ENCODE measurements at regions not wholly inside any gene's neighbourhood (a gene's known extent, or its start where the extent isn't known, plus 50 kb on each side); places are given as distances from the start of the nearest gene placed in this dataset.

DNA sequence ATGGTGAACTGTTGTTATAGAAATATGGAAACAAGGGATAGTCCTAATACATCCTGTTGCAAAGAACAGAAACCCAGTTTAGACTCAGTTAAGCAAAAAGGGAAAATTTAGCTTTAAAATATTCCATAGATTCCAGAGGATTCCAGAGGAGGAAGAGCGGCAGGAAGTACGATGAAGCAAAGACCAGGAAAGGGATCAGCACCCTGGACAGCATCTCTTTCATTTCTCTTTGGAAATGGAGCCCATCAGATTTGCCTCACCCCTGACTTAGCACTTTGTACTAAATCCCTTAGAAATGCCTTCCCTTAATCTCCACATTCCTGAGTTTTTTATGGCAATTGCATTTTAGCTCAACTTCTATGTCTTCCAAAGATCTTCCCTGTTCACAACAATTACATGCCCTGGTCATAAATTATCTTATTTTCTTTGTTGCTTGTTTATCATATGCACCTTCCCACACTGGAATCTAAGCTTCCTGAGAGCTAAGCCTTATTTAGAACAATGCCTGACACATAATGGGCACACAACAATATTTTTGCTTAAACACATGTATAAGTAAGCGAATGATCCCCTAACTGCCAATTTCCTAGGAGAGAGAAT, 150.0 kb upstream of the RBFOX1 start:
- Histone ChIP-seq H3K4me2 (ENCODE audit: low read length) (no peak overlapping the region), H3K27ac (ENCODE audit: low read depth, low read length) (no peak overlapping the region), H2AFZ (ENCODE audit: low read depth, low read length, poor library complexity, severe bottlenecking) (no peak overlapping the region), H3K4me3 (replicated peaks in 1 of 2; ENCODE audit: low read depth in 1 of 2, low read length in 2 of 2) (no peak overlapping the region), H3K9me3 (ENCODE audit: control insufficient read depth in 1 of 2, insufficient read depth in 1 of 2, low read depth in 1 of 2, low read length in 2 of 2) (peaks cover 12 to 18% of the 10 kb centered on the region in 2 experiments; a peak in 2 of 4 replicates), H3K9ac (ENCODE audit: low read length) (no peak overlapping the region), H3K79me2 (ENCODE audit: insufficient read depth, low read length) (no peaks in the 10 kb centered on the region), H3K4me1 (ENCODE audit: control insufficient read depth in 1 of 2, insufficient read depth in 2 of 2, low read length in 2 of 2) (no peaks in the 10 kb centered on the region), H3K27me3 (ENCODE audit: insufficient read depth, low read length) (no peaks in the 10 kb centered on the region), H3K9me2 (ENCODE audit: insufficient read depth) (no peaks in the 10 kb centered on the region), H3K36me3 (ENCODE audit: control insufficient read depth in 1 of 2, insufficient read depth in 2 of 2, low read length in 2 of 2) (no peaks in the 10 kb centered on the region), H4K20me1 (ENCODE audit: insufficient read depth) (no peaks in the 10 kb centered on the region)
- ChIA-PET RAD21 (ENCODE audit: low non-redundant PET in 1 of 2, low total read pairs in 2 of 2, uncharacterized antibody in 2 of 2, unreplicated experiment in 2 of 2) (no interaction called here), CTCF (no interaction called here), POLR2A (no interaction called here)
- no peak for ATAC-seq
- intact Hi-C loops (cut with micrococcal nuclease), result no loop called here
- TF ChIP-seq, protein P1, sequence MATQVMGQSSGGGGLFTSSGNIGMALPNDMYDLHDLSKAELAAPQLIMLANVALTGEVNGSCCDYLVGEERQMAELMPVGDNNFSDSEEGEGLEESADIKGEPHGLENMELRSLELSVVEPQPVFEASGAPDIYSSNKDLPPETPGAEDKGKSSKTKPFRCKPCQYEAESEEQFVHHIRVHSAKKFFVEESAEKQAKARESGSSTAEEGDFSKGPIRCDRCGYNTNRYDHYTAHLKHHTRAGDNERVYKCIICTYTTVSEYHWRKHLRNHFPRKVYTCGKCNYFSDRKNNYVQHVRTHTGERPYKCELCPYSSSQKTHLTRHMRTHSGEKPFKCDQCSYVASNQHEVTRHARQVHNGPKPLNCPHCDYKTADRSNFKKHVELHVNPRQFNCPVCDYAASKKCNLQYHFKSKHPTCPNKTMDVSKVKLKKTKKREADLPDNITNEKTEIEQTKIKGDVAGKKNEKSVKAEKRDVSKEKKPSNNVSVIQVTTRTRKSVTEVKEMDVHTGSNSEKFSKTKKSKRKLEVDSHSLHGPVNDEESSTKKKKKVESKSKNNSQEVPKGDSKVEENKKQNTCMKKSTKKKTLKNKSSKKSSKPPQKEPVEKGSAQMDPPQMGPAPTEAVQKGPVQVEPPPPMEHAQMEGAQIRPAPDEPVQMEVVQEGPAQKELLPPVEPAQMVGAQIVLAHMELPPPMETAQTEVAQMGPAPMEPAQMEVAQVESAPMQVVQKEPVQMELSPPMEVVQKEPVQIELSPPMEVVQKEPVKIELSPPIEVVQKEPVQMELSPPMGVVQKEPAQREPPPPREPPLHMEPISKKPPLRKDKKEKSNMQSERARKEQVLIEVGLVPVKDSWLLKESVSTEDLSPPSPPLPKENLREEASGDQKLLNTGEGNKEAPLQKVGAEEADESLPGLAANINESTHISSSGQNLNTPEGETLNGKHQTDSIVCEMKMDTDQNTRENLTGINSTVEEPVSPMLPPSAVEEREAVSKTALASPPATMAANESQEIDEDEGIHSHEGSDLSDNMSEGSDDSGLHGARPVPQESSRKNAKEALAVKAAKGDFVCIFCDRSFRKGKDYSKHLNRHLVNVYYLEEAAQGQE (IDR thresholded peaks at IDR 0.05; ENCODE audit: low read depth), result peak; percentile 27; the same call in 1 of the 2 replicates
- TF ChIP-seq TCF7L2 (IDR thresholded peaks at IDR 0.05; ENCODE audit: borderline replicate concordance, extremely low read depth, insufficient read depth, insufficient read length) (no peak), SIN3A (IDR thresholded peaks at IDR 0.05; ENCODE audit: low read depth) (no peak)
- TF ChIP-seq, protein P2, sequence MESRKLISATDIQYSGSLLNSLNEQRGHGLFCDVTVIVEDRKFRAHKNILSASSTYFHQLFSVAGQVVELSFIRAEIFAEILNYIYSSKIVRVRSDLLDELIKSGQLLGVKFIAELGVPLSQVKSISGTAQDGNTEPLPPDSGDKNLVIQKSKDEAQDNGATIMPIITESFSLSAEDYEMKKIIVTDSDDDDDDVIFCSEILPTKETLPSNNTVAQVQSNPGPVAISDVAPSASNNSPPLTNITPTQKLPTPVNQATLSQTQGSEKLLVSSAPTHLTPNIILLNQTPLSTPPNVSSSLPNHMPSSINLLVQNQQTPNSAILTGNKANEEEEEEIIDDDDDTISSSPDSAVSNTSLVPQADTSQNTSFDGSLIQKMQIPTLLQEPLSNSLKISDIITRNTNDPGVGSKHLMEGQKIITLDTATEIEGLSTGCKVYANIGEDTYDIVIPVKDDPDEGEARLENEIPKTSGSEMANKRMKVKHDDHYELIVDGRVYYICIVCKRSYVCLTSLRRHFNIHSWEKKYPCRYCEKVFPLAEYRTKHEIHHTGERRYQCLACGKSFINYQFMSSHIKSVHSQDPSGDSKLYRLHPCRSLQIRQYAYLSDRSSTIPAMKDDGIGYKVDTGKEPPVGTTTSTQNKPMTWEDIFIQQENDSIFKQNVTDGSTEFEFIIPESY (IDR thresholded peaks at IDR 0.05; ENCODE audit: extremely low read depth, insufficient replicate concordance, low read length), result no peak
- BruUV-seq (replicated peaks), result no TSS peak
- no peak for DNase-seq (ENCODE audit: low read depth, low spot score)
